ENCODE measurements at regions not wholly inside any gene's neighbourhood (a gene's known extent, or its start where the extent isn't known, plus 50 kb on each side); places are given as distances from the start of the nearest gene placed in this dataset.

GRCh38 chr4:120144634-120145033 is 78.0 kb upstream of the MAD2L1 start:
- no peak overlapping the region for H3K9ac ChIP-seq (ENCODE audit: control insufficient read depth, extremely low read depth, insufficient read depth, low read length)
- H3K4me3 ChIP-seq (ENCODE audit: control insufficient read depth in 2 of 3, extremely low read depth in 1 of 3, insufficient read depth in 2 of 3, low read depth in 1 of 3, low read length in 3 of 3) = no peak overlapping the region
- DNase-seq (ENCODE audit: low read depth, low spot score) (no peak), FAIRE-seq (no peak)
- no peak overlapping the region for H3K27ac ChIP-seq (ENCODE audit: control insufficient read depth, insufficient read depth, low read length)
- TF ChIP-seq EZH2 (IDR thresholded peaks at IDR 0.05; ENCODE audit: low read length) (no peak), CTCF (optimal IDR thresholded peaks at IDR 0.05 in 1 of 3, IDR thresholded peaks at IDR 0.05 in 1 of 3, conservative IDR thresholded peaks at IDR 0.05 in 1 of 3; ENCODE audit: extremely low read depth in 1 of 3, insufficient read depth in 2 of 3, low read length in 3 of 3) (no peak)
- dilution Hi-C loops (cut with MboI; ENCODE audit: extremely low pct_ligation_motif_present, low sequenced_read_pairs) = no loop called here
- H3K9me1 ChIP-seq (ENCODE audit: control insufficient read depth, extremely low read depth, insufficient read depth, low read length) = no peaks in the 10 kb centered on the region
- no peak overlapping the region for H3K4me2 ChIP-seq (ENCODE audit: control insufficient read depth, extremely low read depth, insufficient read depth, low read depth, low read length)
- H2AFZ ChIP-seq (ENCODE audit: control insufficient read depth, low read length) = no peak overlapping the region
- H3K9me3 ChIP-seq (ENCODE audit: control insufficient read depth, low read depth, low read length) = no peaks in the 10 kb centered on the region
- no peaks in the 10 kb centered on the region for H3K36me3 ChIP-seq (ENCODE audit: control insufficient read depth in 2 of 2, extremely low read depth in 1 of 2, insufficient read depth in 2 of 2, low read length in 2 of 2)
- no peaks in the 10 kb centered on the region for H4K20me1 ChIP-seq (ENCODE audit: control insufficient read depth, extremely low read depth, insufficient read depth, low read length)
- no peaks in the 10 kb centered on the region for H3K27me3 ChIP-seq (ENCODE audit: control insufficient read depth, extremely low read depth, insufficient read depth, low read length)
- no peaks in the 10 kb centered on the region for H3K4me1 ChIP-seq (ENCODE audit: control insufficient read depth, extremely low read depth, insufficient read depth, low read length)
- no peaks in the 10 kb centered on the region for H3K79me2 ChIP-seq (ENCODE audit: control insufficient read depth, insufficient read depth, low read length)

- no peaks in the 10 kb centered on the region for H3K4me1 ChIP-seq (ENCODE audit: control insufficient read depth, extremely low read depth, insufficient read depth, low read length)
- no peaks in the 10 kb centered on the region for H3K27me3 ChIP-seq (ENCODE audit: control insufficient read depth, extremely low read depth, insufficient read depth, low read length)
- no peak for FAIRE-seq
- H3K4me3 ChIP-seq (ENCODE audit: control insufficient read depth in 2 of 3, extremely low read depth in 1 of 3, insufficient read depth in 2 of 3, low read depth in 1 of 3, low read length in 3 of 3) = no peak overlapping the region
- H3K9me1 ChIP-seq (ENCODE audit: control insufficient read depth, extremely low read depth, insufficient read depth, low read length) = no peaks in the 10 kb centered on the region
- no peaks in the 10 kb centered on the region for H3K36me3 ChIP-seq (ENCODE audit: control insufficient read depth in 2 of 2, extremely low read depth in 1 of 2, insufficient read depth in 2 of 2, low read length in 2 of 2)
- no peak for DNase-seq (ENCODE audit: low read depth, low spot score)
- no peak overlapping the region for H3K27ac ChIP-seq (ENCODE audit: control insufficient read depth, insufficient read depth, low read length)
- H3K9me3 ChIP-seq (ENCODE audit: control insufficient read depth, low read depth, low read length) = no peaks in the 10 kb centered on the region
- no peaks in the 10 kb centered on the region for H3K79me2 ChIP-seq (ENCODE audit: control insufficient read depth, insufficient read depth, low read length)
- H2AFZ ChIP-seq (ENCODE audit: control insufficient read depth, low read length) = no peak overlapping the region
- no peak overlapping the region for H3K4me2 ChIP-seq (ENCODE audit: control insufficient read depth, extremely low read depth, insufficient read depth, low read depth, low read length)
- dilution Hi-C loops (cut with MboI; ENCODE audit: extremely low pct_ligation_motif_present, low sequenced_read_pairs) = no loop called here
- no peaks in the 10 kb centered on the region for H4K20me1 ChIP-seq (ENCODE audit: control insufficient read depth, extremely low read depth, insufficient read depth, low read length)
- H3K9ac ChIP-seq (ENCODE audit: control insufficient read depth, extremely low read depth, insufficient read depth, low read length) = no peak overlapping the region
- TF ChIP-seq CTCF (optimal IDR thresholded peaks at IDR 0.05 in 1 of 3, IDR thresholded peaks at IDR 0.05 in 1 of 3, conservative IDR thresholded peaks at IDR 0.05 in 1 of 3; ENCODE audit: extremely low read depth in 1 of 3, insufficient read depth in 2 of 3, low read length in 3 of 3) = no peak
Measured at GRCh38 chr4:120144041-120144440, 77.4 kb upstream of the MAD2L1 start.
